ENCODE measurements at regions not wholly inside any gene's neighbourhood (a gene's known extent, or its start where the extent isn't known, plus 50 kb on each side); places are given as distances from the start of the nearest gene placed in this dataset.

DNA sequence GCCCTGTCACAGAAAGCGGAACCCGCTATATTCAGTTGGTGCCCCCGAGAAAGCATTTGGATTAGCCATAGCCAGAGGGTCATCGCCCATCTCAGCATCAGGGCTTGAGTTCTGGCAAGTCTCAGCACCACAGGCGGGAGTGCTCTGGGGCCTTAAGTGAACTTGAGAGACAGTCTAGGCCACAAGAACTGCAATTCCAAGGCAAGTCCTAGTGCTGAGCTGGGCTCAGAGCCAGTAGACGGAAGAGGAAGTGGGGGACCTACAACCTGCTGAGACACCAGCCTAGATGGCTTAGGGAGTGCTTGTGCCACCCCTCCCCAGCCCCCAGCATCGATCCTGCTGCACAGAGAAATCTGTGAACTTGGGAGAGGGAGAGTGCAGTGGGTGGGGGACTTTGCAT lies 594.9 kb downstream of the CCDC171 start (continued):
- TF ChIP-seq ZSCAN18 (CRISPR knock-in tag; IDR thresholded peaks at IDR 0.05) (no peak), ATF6 (CRISPR knock-in tag; IDR thresholded peaks at IDR 0.05) (no peak), FOXK1 (CRISPR knock-in tag; IDR thresholded peaks at IDR 0.05) (no peak), IRF2 (CRISPR knock-in tag; IDR thresholded peaks at IDR 0.05; ENCODE audit: borderline replicate concordance, low read depth) (no peak), ZBTB21 (CRISPR knock-in tag; IDR thresholded peaks at IDR 0.05; ENCODE audit: borderline replicate concordance) (no peak), MXD4 (CRISPR knock-in tag; IDR thresholded peaks at IDR 0.05; ENCODE audit: borderline replicate concordance) (no peak), TCF7 (CRISPR knock-in tag; IDR thresholded peaks at IDR 0.05; ENCODE audit: low read depth) (no peak), JUN (CRISPR knock-in tag; IDR thresholded peaks at IDR 0.05) (no peak), SOX15 (CRISPR knock-in tag; IDR thresholded peaks at IDR 0.05) (no peak), USF2 (CRISPR knock-in tag; IDR thresholded peaks at IDR 0.05) (no peak)
- TF ChIP-seq, protein P1, sequence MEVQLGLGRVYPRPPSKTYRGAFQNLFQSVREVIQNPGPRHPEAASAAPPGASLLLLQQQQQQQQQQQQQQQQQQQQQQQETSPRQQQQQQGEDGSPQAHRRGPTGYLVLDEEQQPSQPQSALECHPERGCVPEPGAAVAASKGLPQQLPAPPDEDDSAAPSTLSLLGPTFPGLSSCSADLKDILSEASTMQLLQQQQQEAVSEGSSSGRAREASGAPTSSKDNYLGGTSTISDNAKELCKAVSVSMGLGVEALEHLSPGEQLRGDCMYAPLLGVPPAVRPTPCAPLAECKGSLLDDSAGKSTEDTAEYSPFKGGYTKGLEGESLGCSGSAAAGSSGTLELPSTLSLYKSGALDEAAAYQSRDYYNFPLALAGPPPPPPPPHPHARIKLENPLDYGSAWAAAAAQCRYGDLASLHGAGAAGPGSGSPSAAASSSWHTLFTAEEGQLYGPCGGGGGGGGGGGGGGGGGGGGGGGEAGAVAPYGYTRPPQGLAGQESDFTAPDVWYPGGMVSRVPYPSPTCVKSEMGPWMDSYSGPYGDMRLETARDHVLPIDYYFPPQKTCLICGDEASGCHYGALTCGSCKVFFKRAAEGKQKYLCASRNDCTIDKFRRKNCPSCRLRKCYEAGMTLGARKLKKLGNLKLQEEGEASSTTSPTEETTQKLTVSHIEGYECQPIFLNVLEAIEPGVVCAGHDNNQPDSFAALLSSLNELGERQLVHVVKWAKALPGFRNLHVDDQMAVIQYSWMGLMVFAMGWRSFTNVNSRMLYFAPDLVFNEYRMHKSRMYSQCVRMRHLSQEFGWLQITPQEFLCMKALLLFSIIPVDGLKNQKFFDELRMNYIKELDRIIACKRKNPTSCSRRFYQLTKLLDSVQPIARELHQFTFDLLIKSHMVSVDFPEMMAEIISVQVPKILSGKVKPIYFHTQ (CRISPR knock-in tag; IDR thresholded peaks at IDR 0.05), result no peak

DNA sequence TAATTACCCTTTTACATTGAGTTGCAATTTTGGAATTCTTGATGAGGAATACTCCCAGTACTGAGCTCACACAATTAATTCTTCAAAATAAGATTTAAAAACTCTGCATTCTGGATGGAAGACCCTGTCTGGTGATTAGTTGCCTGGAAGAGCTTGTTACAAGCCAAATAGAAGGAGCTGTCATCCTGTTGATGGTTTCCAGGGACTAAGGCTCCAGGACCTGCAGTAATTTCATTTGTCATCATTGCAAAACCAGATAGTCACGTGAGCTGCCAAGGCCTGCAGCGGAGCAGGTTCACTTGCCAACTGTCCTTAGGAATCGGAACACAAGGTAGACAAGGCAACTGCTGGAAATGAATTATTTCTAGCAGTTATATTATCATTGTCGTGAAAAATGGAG lies 597.7 kb downstream of the CCDC171 start:
- H3K36me3 Mint-ChIP-seq, result no peaks in the 10 kb centered on the region
- peaks cover 28% of the 10 kb centered on the region for H3K27me3 Mint-ChIP-seq (ENCODE audit: low read depth)
- no peak overlapping the region for H3K4me3 Mint-ChIP-seq
- POLR2A ChIA-PET, result no interaction called here
- TF ChIP-seq PRRX2 (CRISPR knock-in tag; IDR thresholded peaks at IDR 0.05) (no peak), TEAD4 (CRISPR knock-in tag; IDR thresholded peaks at IDR 0.05) (no peak), USF2 (CRISPR knock-in tag; IDR thresholded peaks at IDR 0.05) (no peak), GABPB1 (CRISPR knock-in tag; IDR thresholded peaks at IDR 0.05) (no peak)
- TF ChIP-seq, protein P2, sequence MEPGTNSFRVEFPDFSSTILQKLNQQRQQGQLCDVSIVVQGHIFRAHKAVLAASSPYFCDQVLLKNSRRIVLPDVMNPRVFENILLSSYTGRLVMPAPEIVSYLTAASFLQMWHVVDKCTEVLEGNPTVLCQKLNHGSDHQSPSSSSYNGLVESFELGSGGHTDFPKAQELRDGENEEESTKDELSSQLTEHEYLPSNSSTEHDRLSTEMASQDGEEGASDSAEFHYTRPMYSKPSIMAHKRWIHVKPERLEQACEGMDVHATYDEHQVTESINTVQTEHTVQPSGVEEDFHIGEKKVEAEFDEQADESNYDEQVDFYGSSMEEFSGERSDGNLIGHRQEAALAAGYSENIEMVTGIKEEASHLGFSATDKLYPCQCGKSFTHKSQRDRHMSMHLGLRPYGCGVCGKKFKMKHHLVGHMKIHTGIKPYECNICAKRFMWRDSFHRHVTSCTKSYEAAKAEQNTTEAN (CRISPR knock-in tag; IDR thresholded peaks at IDR 0.05), result no peak
- TF ChIP-seq, protein P1 (CRISPR knock-in tag; IDR thresholded peaks at IDR 0.05), result no peak
- ATAC-seq (no peak), DNase-seq (ENCODE audit: low spot score) (no peak)
- CTCF ChIA-PET, result interaction anchor here (0.7 to 1.4 kb wide), 2 partner anchors 17 to 672 kb away, joined by 4 read pairs; no protein-coding TSS in a partner anchor
- peaks cover 7% of the 10 kb centered on the region for H3K9me3 Mint-ChIP-seq
- peaks cover 11% of the 10 kb centered on the region for H3K4me1 Mint-ChIP-seq
- H3K27ac Mint-ChIP-seq, result no peak overlapping the region
